RWPE2 (cell line): ENCODE measurements at regions not wholly inside any gene's neighbourhood (a gene's known extent, or its start where the extent isn't known, plus 50 kb on each side); places are given as distances from the start of the nearest gene placed in this dataset.

ENCODE experiments used
- ATAC-seq: fragments of 200-7000 bp; cut with Tn5 transposase; 3 replicates; pipeline ENCODE4 v1.9.1; 2021; ENCODE audit warnings: low read depth
- DNase-seq: peaks from one replicate; pipeline ENCODE4 v3.0.0-alpha.2; 2020; ENCODE audit warnings: low spot score
- H3K27ac ChIP-seq: fragments of 450-650 bp; 2 replicates; pipeline ENCODE4 v1.5.1; 2017; ENCODE audit warnings: mild to moderate bottlenecking; ENCODE audit not compliant: poor library complexity, severe bottlenecking
- H3K27me3 ChIP-seq: fragments of 250-450 bp; sonication (Bioruptor Pico); 2 replicates; pipeline ENCODE4 v1.5.1; 2021; ENCODE audit warnings: mild to moderate bottlenecking, moderate library complexity; ENCODE audit not compliant: insufficient read depth, poor library complexity, severe bottlenecking
- H3K36me3 ChIP-seq: fragments of 250-450 bp; sonication (Bioruptor Pico); 2 replicates; pipeline ENCODE4 v1.5.1; 2020; ENCODE audit warnings: low read depth, mild to moderate bottlenecking, moderate library complexity
- H3K4me1 ChIP-seq: fragments of 250-450 bp; sonication (Bioruptor Pico); 2 replicates; pipeline ENCODE4 v1.5.1; 2021; ENCODE audit warnings: mild to moderate bottlenecking, moderate library complexity; ENCODE audit not compliant: insufficient read depth, poor library complexity, severe bottlenecking
- H3K4me3 ChIP-seq: fragments of 250-450 bp; sonication (Bioruptor Pico); 2 replicates; pipeline ENCODE4 v1.5.1; 2021; ENCODE audit warnings: mild to moderate bottlenecking, moderate library complexity; ENCODE audit not compliant: severe bottlenecking
- H3K9me3 ChIP-seq: fragments of 250-450 bp; sonication (Bioruptor Pico); 2 replicates; pipeline ENCODE4 v1.5.1; 2021; ENCODE audit warnings: mild to moderate bottlenecking, moderate library complexity; ENCODE audit not compliant: severe bottlenecking
- CTCF ChIP-seq: fragments of 450-650 bp; IDR thresholded peaks from one replicate; pipeline ENCODE4 v1.5.1; 2017; ENCODE audit warnings: mild to moderate bottlenecking, moderate library complexity; ENCODE audit not compliant: poor library complexity, severe bottlenecking

- DNase-seq (no peak), ATAC-seq (no peak)
- Histone ChIP-seq H3K27ac (no peak overlapping the region), H3K9me3 (no peaks in the 10 kb centered on the region), H3K36me3 (no peaks in the 10 kb centered on the region), H3K4me3 (no peak overlapping the region), H3K27me3 (no peaks in the 10 kb centered on the region), H3K4me1 (no peaks in the 10 kb centered on the region)
- TF ChIP-seq CTCF, result no peak
These were observed 178.4 kb upstream of the NWD2 start for GRCh38 chr4:37066159-37066558.

GRCh38 chr4:37068580-37068979, 176.0 kb upstream of the NWD2 start:
- TF ChIP-seq CTCF, result no peak
- ATAC-seq (no peak), DNase-seq (no peak)
- H3K4me1 ChIP-seq, result no peaks in the 10 kb centered on the region
- H3K27me3 ChIP-seq, result no peaks in the 10 kb centered on the region
- no peak overlapping the region for H3K4me3 ChIP-seq
- no peaks in the 10 kb centered on the region for H3K36me3 ChIP-seq
- no peak overlapping the region for H3K27ac ChIP-seq
- no peaks in the 10 kb centered on the region for H3K9me3 ChIP-seq

- no peaks in the 10 kb centered on the region for H3K9me3 ChIP-seq
- DNase-seq, result no peak
- TF ChIP-seq CTCF, result no peak
- no peaks in the 10 kb centered on the region for H3K27me3 ChIP-seq
- H3K4me3 ChIP-seq, result no peak overlapping the region
- ATAC-seq, result no peak
- no peak overlapping the region for H3K27ac ChIP-seq
- H3K4me1 ChIP-seq, result no peaks in the 10 kb centered on the region
- no peaks in the 10 kb centered on the region for H3K36me3 ChIP-seq
These were observed 174.5 kb upstream of the NWD2 start for GRCh38 chr4:37070041-37070440.

- Histone ChIP-seq H3K4me1 (no peaks in the 10 kb centered on the region), H3K27ac (no peak overlapping the region), H3K36me3 (no peaks in the 10 kb centered on the region), H3K27me3 (no peaks in the 10 kb centered on the region), H3K4me3 (no peak overlapping the region), H3K9me3 (no peaks in the 10 kb centered on the region)
- TF ChIP-seq CTCF, result no peak
- no peak for DNase-seq
- no peak for ATAC-seq
These were observed 173.0 kb upstream of the NWD2 start for GRCh38 chr4:37071576-37071975.

DNA sequence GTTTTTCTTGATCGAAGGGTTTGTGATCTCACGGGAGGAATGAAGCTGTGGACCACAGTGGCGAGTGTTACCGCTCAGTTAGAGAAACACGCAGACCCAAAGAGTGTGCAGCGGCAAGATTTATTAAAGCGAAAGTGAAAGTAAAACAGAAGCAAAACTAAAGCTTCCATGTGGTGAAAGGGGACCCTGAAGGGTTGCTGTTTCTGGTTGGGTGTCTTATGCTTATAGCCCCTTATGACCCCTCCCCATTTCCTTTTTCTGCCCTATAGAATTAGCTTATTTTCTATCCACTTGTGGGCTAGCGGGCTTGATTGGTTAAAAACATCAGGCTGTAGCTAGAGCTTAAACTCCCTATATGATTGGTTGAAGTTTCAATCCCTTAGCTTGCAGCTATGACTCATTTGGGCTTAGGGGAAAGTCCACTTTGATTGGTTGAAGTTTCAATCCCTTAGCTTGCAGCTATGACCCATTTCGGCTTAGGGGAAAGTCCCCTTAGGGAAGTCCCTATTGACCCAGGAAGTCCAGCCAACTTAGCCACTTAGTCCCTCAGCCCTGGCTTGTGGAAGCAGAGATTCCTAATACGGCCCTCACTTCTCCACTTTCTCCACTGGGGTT, 171.2 kb upstream of the NWD2 start:
- DNase-seq (no peak), ATAC-seq (no peak)
- H3K27ac ChIP-seq, result no peak overlapping the region
- no peaks in the 10 kb centered on the region for H3K4me1 ChIP-seq
- no peaks in the 10 kb centered on the region for H3K9me3 ChIP-seq
- H3K36me3 ChIP-seq, result no peaks in the 10 kb centered on the region
- no peak overlapping the region for H3K4me3 ChIP-seq
- no peak for TF ChIP-seq CTCF
- H3K27me3 ChIP-seq, result no peaks in the 10 kb centered on the region
